Smooth muscle cell (in vitro differentiated cells): ENCODE measurements at regions not wholly inside any gene's neighbourhood (a gene's known extent, or its start where the extent isn't known, plus 50 kb on each side); places are given as distances from the start of the nearest gene placed in this dataset.
"Not testable (repeated sequence)": the region's sequence is repeated elsewhere in the genome, so short reads cannot be mapped to it uniquely, and the experiment has no call there.

ENCODE experiments used
- DNase-seq: peaks from one replicate; lab custom pipeline; 2025; ENCODE audit not compliant: unreplicated experiment; lab: John Stamatoyannopoulos, UW
- H2AFZ ChIP-seq: fragments of 200-600 bp; sonication (generic); 2 replicates; pipeline ENCODE4 v1.6.0; 2016; ENCODE audit warnings: antibody characterized with exemption, low read depth, mild to moderate bottlenecking
- H3F3A ChIP-seq: fragments of 200-600 bp; sonication (generic); 2 replicates; pipeline ENCODE4 v1.6.0; 2017; ENCODE audit warnings: antibody characterized with exemption, low read depth
- H3K27ac ChIP-seq: fragments of 200-600 bp; sonication (generic); 2 replicates; pipeline ENCODE4 v1.5.1; 2016; ENCODE audit warnings: low read depth, mild to moderate bottlenecking
- H3K27me3 ChIP-seq: fragments of 200-600 bp; sonication (generic); 2 replicates; pipeline ENCODE4 v1.6.1; 2016; ENCODE audit warnings: low read depth, mild to moderate bottlenecking
- H3K36me3 ChIP-seq: fragments of 200-600 bp; sonication (generic); 2 replicates; pipeline ENCODE4 v1.5.1; 2016; ENCODE audit warnings: low read depth
- H3K4me1 ChIP-seq: fragments of 200-600 bp; sonication (generic); 2 replicates; pipeline ENCODE4 v1.5.1; 2016; ENCODE audit warnings: low read depth
- H3K4me2 ChIP-seq: fragments of 200-600 bp; sonication (generic); 2 replicates; pipeline ENCODE4 v1.6.0; 2016; ENCODE audit warnings: mild to moderate bottlenecking
- H3K4me3 ChIP-seq: fragments of 200-600 bp; sonication (generic); 2 replicates; pipeline ENCODE4 v1.5.1; 2016; ENCODE audit warnings: mild to moderate bottlenecking
- H3K79me2 ChIP-seq: fragments of 200-600 bp; sonication (generic); 2 replicates; pipeline ENCODE4 v1.6.0; 2016; ENCODE audit warnings: low read depth, mild to moderate bottlenecking
- H3K9ac ChIP-seq: fragments of 200-600 bp; sonication (generic); 2 replicates; pipeline ENCODE4 v1.6.0; 2016; ENCODE audit warnings: low read depth
- H3K9me3 ChIP-seq: fragments of 200-600 bp; sonication (generic); replicated peaks from 2 replicates; pipeline ENCODE4 v1.5.1; 2016; ENCODE audit warnings: low read depth
- H4K20me1 ChIP-seq: fragments of 200-600 bp; sonication (generic); 2 replicates; pipeline ENCODE4 v1.6.0; 2016; ENCODE audit warnings: low read depth
- WGBS: methylation state at CpG from one replicate; pipeline ENCODE4 v1.1.7; 2016; ENCODE audit warnings: low lambda C conversion rate; 5-methylcytosine and 5-hydroxymethylcytosine counted together
- TF ChIP-seq, protein P1 (sequence below): fragments of 200-600 bp; sonication (generic); IDR thresholded peaks from 2 replicates; pipeline ENCODE4 v1.5.1; 2017; ENCODE audit warnings: borderline replicate concordance, mild to moderate bottlenecking, antibody characterized with exemption; ENCODE audit not compliant: insufficient read depth, poor library complexity, severe bottlenecking

DNA sequence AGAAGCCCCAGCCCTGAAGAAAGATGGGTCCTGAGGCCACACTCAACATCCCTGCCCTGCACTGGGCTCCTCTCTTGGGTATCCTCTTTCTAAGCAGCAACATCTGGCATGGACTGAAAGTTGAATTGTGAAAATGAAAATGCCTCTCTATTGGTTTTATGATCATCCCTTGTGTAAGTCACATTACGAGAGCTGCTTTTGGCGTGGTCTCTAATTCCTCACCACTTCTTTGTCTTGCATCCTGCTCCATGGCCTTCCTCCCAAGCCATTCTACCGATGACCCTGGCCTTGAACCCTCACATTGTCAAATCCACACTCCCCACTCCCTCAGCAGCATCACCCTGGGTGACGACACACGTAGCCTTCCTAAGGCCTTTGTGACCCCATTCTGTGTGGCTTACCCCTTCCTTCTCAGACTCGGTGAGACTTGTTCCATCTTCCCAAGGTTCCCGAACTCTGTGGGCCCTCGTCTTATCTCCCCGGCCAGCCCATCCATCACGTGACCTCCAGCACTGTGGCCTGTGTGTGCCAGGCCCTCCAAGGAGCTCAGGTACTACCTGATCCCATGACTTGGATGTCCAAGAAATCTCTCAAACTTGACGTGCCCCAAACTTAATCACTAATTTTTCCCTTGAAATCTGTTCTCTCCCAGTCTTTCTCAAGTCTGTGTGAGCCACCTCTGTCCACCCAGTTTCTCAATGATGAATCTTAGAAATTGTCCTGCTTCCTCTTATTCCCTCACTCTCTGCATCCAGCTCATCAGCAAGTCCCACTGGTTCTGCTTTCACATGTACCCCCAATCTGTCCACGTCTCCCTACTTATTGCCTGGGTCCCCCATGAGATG is 194.7 kb upstream of the HS6ST1 start:
- 96% methylated on average over 12 of the region's 12 CpGs for WGBS
- Histone ChIP-seq H3K27me3 (no peaks in the 10 kb centered on the region), H3K9me3 (no peaks in the 10 kb centered on the region), H3K4me1 (no peaks in the 10 kb centered on the region), H3K4me3 (no peak overlapping the region), H3K36me3 (no peaks in the 10 kb centered on the region), H3F3A (no peaks in the 10 kb centered on the region), H4K20me1 (no peaks in the 10 kb centered on the region), H3K79me2 (no peaks in the 10 kb centered on the region), H2AFZ (no peak overlapping the region), H3K27ac (no peak overlapping the region), H3K9ac (no peak overlapping the region), H3K4me2 (no peak overlapping the region)
- no peak for DNase-seq
- TF ChIP-seq, protein P1, sequence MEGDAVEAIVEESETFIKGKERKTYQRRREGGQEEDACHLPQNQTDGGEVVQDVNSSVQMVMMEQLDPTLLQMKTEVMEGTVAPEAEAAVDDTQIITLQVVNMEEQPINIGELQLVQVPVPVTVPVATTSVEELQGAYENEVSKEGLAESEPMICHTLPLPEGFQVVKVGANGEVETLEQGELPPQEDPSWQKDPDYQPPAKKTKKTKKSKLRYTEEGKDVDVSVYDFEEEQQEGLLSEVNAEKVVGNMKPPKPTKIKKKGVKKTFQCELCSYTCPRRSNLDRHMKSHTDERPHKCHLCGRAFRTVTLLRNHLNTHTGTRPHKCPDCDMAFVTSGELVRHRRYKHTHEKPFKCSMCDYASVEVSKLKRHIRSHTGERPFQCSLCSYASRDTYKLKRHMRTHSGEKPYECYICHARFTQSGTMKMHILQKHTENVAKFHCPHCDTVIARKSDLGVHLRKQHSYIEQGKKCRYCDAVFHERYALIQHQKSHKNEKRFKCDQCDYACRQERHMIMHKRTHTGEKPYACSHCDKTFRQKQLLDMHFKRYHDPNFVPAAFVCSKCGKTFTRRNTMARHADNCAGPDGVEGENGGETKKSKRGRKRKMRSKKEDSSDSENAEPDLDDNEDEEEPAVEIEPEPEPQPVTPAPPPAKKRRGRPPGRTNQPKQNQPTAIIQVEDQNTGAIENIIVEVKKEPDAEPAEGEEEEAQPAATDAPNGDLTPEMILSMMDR: no peak

DNA sequence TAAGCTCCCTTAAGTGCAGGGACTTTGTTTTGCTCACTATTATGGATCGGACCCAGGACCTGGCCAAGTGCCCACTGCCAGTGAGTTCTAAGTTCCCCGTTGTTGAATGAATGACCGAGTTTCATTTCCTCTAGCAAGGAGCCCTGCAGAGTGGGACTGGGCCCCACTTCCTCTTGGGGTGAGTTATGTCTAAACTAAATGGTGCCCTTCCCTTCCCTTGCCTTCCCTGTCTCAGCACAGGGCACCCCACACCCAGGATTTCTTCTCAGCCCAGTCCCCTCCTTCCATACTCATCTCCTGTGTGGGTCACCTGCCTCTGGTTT is 195.3 kb upstream of the HS6ST1 start:
- H3K27me3 ChIP-seq: no peaks in the 10 kb centered on the region
- no peak overlapping the region for H2AFZ ChIP-seq
- H3K9ac ChIP-seq: no peak overlapping the region
- no peaks in the 10 kb centered on the region for H3K9me3 ChIP-seq
- WGBS: 100% methylated on average over 3 of the region's 3 CpGs
- no peak overlapping the region for H3K4me3 ChIP-seq
- no peaks in the 10 kb centered on the region for H4K20me1 ChIP-seq
- H3K36me3 ChIP-seq: no peaks in the 10 kb centered on the region
- no peak for DNase-seq
- H3F3A ChIP-seq: no peaks in the 10 kb centered on the region
- no peak overlapping the region for H3K27ac ChIP-seq
- TF ChIP-seq, protein P1: no peak
- no peaks in the 10 kb centered on the region for H3K4me1 ChIP-seq
- H3K79me2 ChIP-seq: no peaks in the 10 kb centered on the region
- no peak overlapping the region for H3K4me2 ChIP-seq

DNA sequence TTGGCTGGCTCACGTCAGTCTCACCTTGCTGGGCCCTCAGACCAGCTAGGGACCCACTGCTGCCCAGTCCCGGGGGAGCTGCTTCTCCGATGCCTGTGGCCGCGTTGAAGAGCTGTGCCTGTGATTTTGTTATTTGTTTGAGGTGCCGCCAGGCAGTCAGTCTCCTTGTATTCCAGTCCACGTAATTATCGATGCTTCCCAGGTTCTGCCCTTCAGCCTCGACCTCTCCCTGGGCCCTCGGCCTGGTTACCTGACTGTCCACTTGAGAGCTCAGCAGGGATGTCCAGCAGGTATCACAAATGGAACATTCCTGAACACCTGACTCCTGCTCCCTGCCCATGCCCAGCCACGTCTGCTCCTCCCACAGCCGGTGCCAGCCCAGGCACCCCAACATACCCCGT is 195.9 kb upstream of the HS6ST1 start:
- no peaks in the 10 kb centered on the region for H3K79me2 ChIP-seq
- no peak overlapping the region for H3K27ac ChIP-seq
- no peak for DNase-seq
- no peaks in the 10 kb centered on the region for H4K20me1 ChIP-seq
- TF ChIP-seq, protein P1: no peak
- H3K9ac ChIP-seq: no peak overlapping the region
- no peaks in the 10 kb centered on the region for H3K4me1 ChIP-seq
- whole genome bisulfite sequencing: 94% methylated on average over 13 of the region's 13 CpGs
- H3K4me2 ChIP-seq: no peak overlapping the region
- no peaks in the 10 kb centered on the region for H3F3A ChIP-seq
- H3K36me3 ChIP-seq: no peaks in the 10 kb centered on the region
- no peak overlapping the region for H2AFZ ChIP-seq
- no peaks in the 10 kb centered on the region for H3K9me3 ChIP-seq
- H3K27me3 ChIP-seq: no peaks in the 10 kb centered on the region
- H3K4me3 ChIP-seq: no peak overlapping the region

DNA sequence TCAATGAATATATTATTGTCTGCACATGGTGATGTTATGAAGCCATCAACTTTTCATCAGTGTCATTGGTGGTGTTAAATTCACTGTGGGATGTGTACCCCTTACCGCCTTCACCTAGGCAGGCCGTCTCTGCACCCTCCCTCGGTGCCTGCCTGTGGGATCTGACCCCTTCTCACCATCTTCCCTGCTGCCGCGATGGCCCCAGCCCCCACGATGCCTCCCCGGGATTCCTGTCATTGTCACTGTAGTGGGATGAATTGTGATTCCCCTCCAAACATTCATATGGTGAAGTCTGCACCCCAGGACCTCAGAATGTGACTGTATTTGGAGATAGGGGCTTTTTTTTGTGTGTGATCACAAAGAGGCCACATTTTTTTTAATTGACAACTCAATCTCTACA is 198.3 kb upstream of the HS6ST1 start:
- Histone ChIP-seq H3K4me1 (no peaks in the 10 kb centered on the region), H3K27ac (no peak overlapping the region), H3K4me2 (no peak overlapping the region), H3K27me3 (no peaks in the 10 kb centered on the region), H4K20me1 (no peaks in the 10 kb centered on the region), H2AFZ (no peak overlapping the region), H3K79me2 (no peaks in the 10 kb centered on the region), H3K9ac (no peak overlapping the region), H3K9me3 (no peaks in the 10 kb centered on the region), H3F3A (no peaks in the 10 kb centered on the region), H3K36me3 (no peaks in the 10 kb centered on the region), H3K4me3 (no peak overlapping the region)
- 74% methylated on average over 7 of the region's 7 CpGs for WGBS
- DNase-seq: no peak
- TF ChIP-seq, protein P1: no peak

DNA sequence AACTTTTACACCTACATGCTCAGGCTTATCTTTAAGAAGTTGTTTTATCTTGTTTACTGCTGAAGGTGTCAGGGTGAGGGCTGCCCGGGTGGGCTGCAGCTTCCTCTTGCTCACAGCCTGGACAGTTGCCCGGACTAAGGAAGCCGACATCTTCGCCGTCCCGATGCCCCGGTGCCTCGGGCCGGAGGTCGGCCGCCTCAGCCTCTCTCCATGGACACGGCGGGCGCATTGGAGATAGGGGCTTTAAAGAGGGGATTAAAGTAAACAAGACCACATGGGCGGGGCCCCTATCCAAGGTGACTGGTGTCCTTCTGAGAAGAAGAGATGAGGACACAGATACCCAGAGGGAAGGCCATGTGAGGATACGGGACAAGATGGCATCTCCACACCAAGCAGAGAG is 200.4 kb upstream of the HS6ST1 start:
- H3K4me2 ChIP-seq, H3K9ac ChIP-seq, H2AFZ ChIP-seq, H3K9me3 ChIP-seq, H4K20me1 ChIP-seq, H3K27ac ChIP-seq, H3K79me2 ChIP-seq, H3K36me3 ChIP-seq, H3K27me3 ChIP-seq, H3K4me1 ChIP-seq, DNase-seq, H3F3A ChIP-seq, H3K4me3 ChIP-seq: not testable (repeated sequence)
- 96% methylated on average over 16 of the region's 16 CpGs for whole genome bisulfite sequencing
